ENCODE measurements at regions not wholly inside any gene's neighbourhood (a gene's known extent, or its start where the extent isn't known, plus 50 kb on each side); places are given as distances from the start of the nearest gene placed in this dataset.

DNA sequence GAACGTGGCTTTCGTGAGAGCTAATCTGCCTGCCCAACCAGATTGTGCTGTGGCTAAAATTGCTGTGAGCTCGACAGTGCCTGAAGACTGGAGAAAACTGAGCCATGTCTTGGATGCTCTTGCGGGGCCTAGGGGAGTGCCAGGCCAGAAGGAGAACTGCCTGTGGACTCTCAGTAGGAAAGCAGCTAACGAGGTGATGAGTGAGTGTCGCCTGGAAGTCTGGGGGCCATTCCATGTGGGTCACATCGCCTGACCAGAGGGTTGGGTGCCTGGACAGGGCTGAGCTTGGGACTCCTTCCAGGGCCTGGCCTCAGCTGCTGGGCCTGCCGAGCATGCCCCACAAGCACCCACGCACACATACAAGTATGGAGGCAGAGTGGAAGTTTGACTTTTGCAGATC, 166.5 kb downstream of the VEGFA start:
- TF ChIP-seq, protein P1, sequence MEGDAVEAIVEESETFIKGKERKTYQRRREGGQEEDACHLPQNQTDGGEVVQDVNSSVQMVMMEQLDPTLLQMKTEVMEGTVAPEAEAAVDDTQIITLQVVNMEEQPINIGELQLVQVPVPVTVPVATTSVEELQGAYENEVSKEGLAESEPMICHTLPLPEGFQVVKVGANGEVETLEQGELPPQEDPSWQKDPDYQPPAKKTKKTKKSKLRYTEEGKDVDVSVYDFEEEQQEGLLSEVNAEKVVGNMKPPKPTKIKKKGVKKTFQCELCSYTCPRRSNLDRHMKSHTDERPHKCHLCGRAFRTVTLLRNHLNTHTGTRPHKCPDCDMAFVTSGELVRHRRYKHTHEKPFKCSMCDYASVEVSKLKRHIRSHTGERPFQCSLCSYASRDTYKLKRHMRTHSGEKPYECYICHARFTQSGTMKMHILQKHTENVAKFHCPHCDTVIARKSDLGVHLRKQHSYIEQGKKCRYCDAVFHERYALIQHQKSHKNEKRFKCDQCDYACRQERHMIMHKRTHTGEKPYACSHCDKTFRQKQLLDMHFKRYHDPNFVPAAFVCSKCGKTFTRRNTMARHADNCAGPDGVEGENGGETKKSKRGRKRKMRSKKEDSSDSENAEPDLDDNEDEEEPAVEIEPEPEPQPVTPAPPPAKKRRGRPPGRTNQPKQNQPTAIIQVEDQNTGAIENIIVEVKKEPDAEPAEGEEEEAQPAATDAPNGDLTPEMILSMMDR (IDR thresholded peaks at IDR 0.05; ENCODE audit: low read depth, low read length), result no peak
- TF ChIP-seq POLR2A (IDR thresholded peaks at IDR 0.05; ENCODE audit: extremely low read depth, insufficient read length), result no peak
- TF ChIP-seq, protein P2, sequence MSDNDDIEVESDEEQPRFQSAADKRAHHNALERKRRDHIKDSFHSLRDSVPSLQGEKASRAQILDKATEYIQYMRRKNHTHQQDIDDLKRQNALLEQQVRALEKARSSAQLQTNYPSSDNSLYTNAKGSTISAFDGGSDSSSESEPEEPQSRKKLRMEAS (IDR thresholded peaks at IDR 0.05; ENCODE audit: low read depth, low read length), result no peak
- no peak for TF ChIP-seq MYC (IDR thresholded peaks at IDR 0.05; ENCODE audit: low read depth, low read length)

All from NB4 (cell line).